SKM-1 treated with dmso at 0.1 percent for 144 hours (cell line): ENCODE measurements at regions not wholly inside any gene's neighbourhood (a gene's known extent, or its start where the extent isn't known, plus 50 kb on each side); places are given as distances from the start of the nearest gene placed in this dataset.

Source experiments
- DNase-seq: peaks from one replicate; lab custom pipeline; 2025; ENCODE audit not compliant: unreplicated experiment; lab: John Stamatoyannopoulos, UW

GRCh38 chr5:72036951-72037350, 70.3 kb upstream of the MAP1B start:
- DNase-seq, result no peak

GRCh38 chr5:72040513-72040912, 66.8 kb upstream of the MAP1B start:
- DNase-seq, result no peak

GRCh38 chr5:72041654-72042053, 65.6 kb upstream of the MAP1B start:
- DNase-seq, result no peak

- DNase-seq, result no peak
Observed at GRCh38 chr5:72042097-72042496, 65.2 kb upstream of the MAP1B start.

GRCh38 chr5:72045692-72046091, 61.6 kb upstream of the MAP1B start:
- DNase-seq, result no peak

- no peak for DNase-seq
Observed at GRCh38 chr5:72046106-72046505, 61.2 kb upstream of the MAP1B start.

DNA sequence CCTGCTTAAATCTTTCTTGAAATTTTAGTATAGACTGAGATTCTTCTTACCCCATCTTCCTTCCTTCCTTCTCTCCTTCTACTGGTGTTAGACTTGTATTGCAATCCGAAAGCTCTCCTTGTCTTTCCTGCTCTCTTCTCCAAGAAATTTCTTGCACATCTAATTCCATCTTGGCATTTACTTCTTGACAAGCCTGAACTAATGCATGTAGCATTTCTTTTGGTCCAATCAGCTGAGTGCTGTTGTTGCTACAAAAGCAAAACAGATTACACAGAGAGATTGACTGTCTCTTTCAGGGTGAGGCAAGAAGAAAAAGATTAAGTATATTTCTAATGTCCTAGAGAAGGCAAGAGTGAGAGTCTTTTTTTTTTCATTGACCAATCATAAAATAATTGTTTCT, 51.6 kb upstream of the MAP1B start:
- no peak for DNase-seq
